A673 (cell line): ENCODE measurements at regions not wholly inside any gene's neighbourhood (a gene's known extent, or its start where the extent isn't known, plus 50 kb on each side); places are given as distances from the start of the nearest gene placed in this dataset.

ENCODE experiments used
- EZH2 ChIP-seq: fragments of 200-600 bp; sonication (generic); IDR thresholded peaks from 2 replicates; pipeline ENCODE4 v1.6.1; 2017; ENCODE audit warnings: borderline replicate concordance, low read depth, mild to moderate bottlenecking, mixed read lengths, antibody characterized with exemption, low read length; ENCODE audit not compliant: poor library complexity, severe bottlenecking
- TF ChIP-seq, protein P1 (sequence below): fragments of 300-800, 200-600 bp; sonication (generic); conservative IDR thresholded peaks from 2 replicates; pipeline ENCODE4 v1.5.1; 2017; ENCODE audit warnings: low read depth, mild to moderate bottlenecking, antibody characterized with exemption, low read length, moderate library complexity, mixed read lengths

DNA sequence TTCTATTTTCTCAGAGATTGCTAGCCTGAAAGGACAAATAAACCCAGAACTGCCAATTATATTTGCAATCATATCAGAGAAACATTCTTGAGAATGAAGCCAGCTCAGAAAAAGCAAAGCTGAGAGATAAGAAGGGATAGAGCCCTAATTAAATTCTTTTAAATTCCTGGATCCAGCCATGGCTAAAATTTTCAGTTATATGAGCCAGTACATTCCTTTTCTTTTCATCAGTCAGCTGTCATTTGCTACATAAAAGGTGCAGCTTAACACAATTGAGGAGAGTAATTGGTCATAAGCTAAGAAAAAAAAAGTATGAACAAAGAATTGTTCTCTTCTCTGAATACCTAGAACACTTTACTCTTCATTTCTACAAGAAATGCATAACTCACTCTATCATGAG lies 303.5 kb upstream of the FIGN start:
- TF ChIP-seq, protein P1, sequence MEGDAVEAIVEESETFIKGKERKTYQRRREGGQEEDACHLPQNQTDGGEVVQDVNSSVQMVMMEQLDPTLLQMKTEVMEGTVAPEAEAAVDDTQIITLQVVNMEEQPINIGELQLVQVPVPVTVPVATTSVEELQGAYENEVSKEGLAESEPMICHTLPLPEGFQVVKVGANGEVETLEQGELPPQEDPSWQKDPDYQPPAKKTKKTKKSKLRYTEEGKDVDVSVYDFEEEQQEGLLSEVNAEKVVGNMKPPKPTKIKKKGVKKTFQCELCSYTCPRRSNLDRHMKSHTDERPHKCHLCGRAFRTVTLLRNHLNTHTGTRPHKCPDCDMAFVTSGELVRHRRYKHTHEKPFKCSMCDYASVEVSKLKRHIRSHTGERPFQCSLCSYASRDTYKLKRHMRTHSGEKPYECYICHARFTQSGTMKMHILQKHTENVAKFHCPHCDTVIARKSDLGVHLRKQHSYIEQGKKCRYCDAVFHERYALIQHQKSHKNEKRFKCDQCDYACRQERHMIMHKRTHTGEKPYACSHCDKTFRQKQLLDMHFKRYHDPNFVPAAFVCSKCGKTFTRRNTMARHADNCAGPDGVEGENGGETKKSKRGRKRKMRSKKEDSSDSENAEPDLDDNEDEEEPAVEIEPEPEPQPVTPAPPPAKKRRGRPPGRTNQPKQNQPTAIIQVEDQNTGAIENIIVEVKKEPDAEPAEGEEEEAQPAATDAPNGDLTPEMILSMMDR, result no peak
- no peak for TF ChIP-seq EZH2
